ENCODE measurements at regions not wholly inside any gene's neighbourhood (a gene's known extent, or its start where the extent isn't known, plus 50 kb on each side); places are given as distances from the start of the nearest gene placed in this dataset.

- CTCF ChIA-PET: interaction anchor here (0.9 to 1.5 kb wide), 2 partner anchors 62 to 85 kb away, joined by 4 to 6 read pairs; no protein-coding TSS in a partner anchor
- intact Hi-C loops (cut with micrococcal nuclease): no loop called here
Observed at GRCh38 chr6:6781873-6782227, 193.3 kb downstream of the LY86 start.

GRCh38 chr6:6783721-6784120 is 195.2 kb downstream of the LY86 start:
- DNase-seq (ENCODE audit: low read depth, low spot score) (no peak), FAIRE-seq (no peak)
- peaks cover 0 to 5% of the 10 kb centered on the region in 2 experiments for H3K27me3 ChIP-seq (ENCODE audit: control insufficient read depth in 2 of 2, insufficient read depth in 2 of 2, low read length in 2 of 2)
- H3K36me3 ChIP-seq (ENCODE audit: control insufficient read depth in 2 of 2, extremely low read depth in 1 of 2, insufficient read depth in 2 of 2, low read length in 2 of 2): no peaks in the 10 kb centered on the region
- BruUV-seq (replicated peaks): no TSS peak
- no peak overlapping the region for H3K4me2 ChIP-seq (ENCODE audit: insufficient read depth, low read length)
- H3K4me1 ChIP-seq (ENCODE audit: control insufficient read depth, extremely low read depth, insufficient read depth, low read length): no peaks in the 10 kb centered on the region
- H3K79me2 ChIP-seq (ENCODE audit: control insufficient read depth, insufficient read depth, low read length): no peaks in the 10 kb centered on the region
- dilution Hi-C loops (cut with MboI; ENCODE audit: extremely low pct_ligation_motif_present, low sequenced_read_pairs) (no loop called here), intact Hi-C loops (cut with micrococcal nuclease) (no loop called here)
- ChIA-PET CTCF (interaction anchor here (0.6 to 1.0 kb wide), 4 partner anchors 24 to 455 kb away, joined by 3 to 6 read pairs (median 3); no protein-coding TSS in a partner anchor), POLR2A (no interaction called here)
- H3K9me1 ChIP-seq (replicated peaks; ENCODE audit: control insufficient read depth, extremely low read depth, insufficient read depth, low read length): no peaks in the 10 kb centered on the region
- no peaks in the 10 kb centered on the region for H3K9me3 ChIP-seq (replicated peaks; ENCODE audit: control insufficient read depth, insufficient read depth, low read length)
- no peak overlapping the region for H3K4me3 ChIP-seq (replicated peaks in 1 of 3; ENCODE audit: insufficient read depth in 1 of 3, low read depth in 1 of 3, low read length in 3 of 3)
- H3K9ac ChIP-seq (replicated peaks; ENCODE audit: extremely low read depth, insufficient read depth, low read length): no peak overlapping the region
- TF ChIP-seq JUN (IDR thresholded peaks at IDR 0.05; ENCODE audit: borderline replicate concordance, insufficient read depth, insufficient read length, low read depth) (no peak), MAX (IDR thresholded peaks at IDR 0.05; ENCODE audit: insufficient read depth, insufficient read length) (no peak), EZH2 (IDR thresholded peaks at IDR 0.05; ENCODE audit: borderline replicate concordance, low read depth, low read length, severe bottlenecking) (no peak), GATA2 (IDR thresholded peaks at IDR 0.05; ENCODE audit: insufficient read depth, insufficient read length, low read depth, low read length) (no peak), CTCF (IDR thresholded peaks at IDR 0.05; ENCODE audit: extremely low read depth in 1 of 2, insufficient read depth in 1 of 2, low read depth in 1 of 2, low read length in 2 of 2) (no peak), POLR2A (IDR thresholded peaks at IDR 0.05; ENCODE audit: low read depth, low read length) (no peak), POLR2AphosphoS5 (IDR thresholded peaks at IDR 0.05; ENCODE audit: insufficient read depth, low read depth, low read length) (no peak), MYC (IDR thresholded peaks at IDR 0.05; ENCODE audit: low read depth, low read length) (no peak), FOS (IDR thresholded peaks at IDR 0.05; ENCODE audit: borderline replicate concordance, insufficient read depth, low read length) (no peak)
- H2AFZ ChIP-seq (ENCODE audit: low read depth, low read length): no peak overlapping the region
- H3K27ac ChIP-seq (ENCODE audit: insufficient read depth, low read depth, low read length): no peak overlapping the region
- no peaks in the 10 kb centered on the region for H4K20me1 ChIP-seq (replicated peaks; ENCODE audit: control insufficient read depth, extremely low read depth, insufficient read depth, low read length)

More at GRCh38 chr6:6781873-6782227, 193.3 kb downstream of the LY86 start:
- no peaks in the 10 kb centered on the region for H4K20me1 ChIP-seq (replicated peaks; ENCODE audit: control insufficient read depth, extremely low read depth, insufficient read depth, low read length)
- no peak overlapping the region for H2AFZ ChIP-seq (ENCODE audit: low read depth, low read length)
- TF ChIP-seq EZH2 (IDR thresholded peaks at IDR 0.05; ENCODE audit: borderline replicate concordance, low read depth, low read length, severe bottlenecking) (no peak), JUN (IDR thresholded peaks at IDR 0.05; ENCODE audit: borderline replicate concordance, insufficient read depth, insufficient read length, low read depth) (no peak), FOS (IDR thresholded peaks at IDR 0.05; ENCODE audit: borderline replicate concordance, insufficient read depth, low read length) (no peak)
- no peaks in the 10 kb centered on the region for H3K4me1 ChIP-seq (ENCODE audit: control insufficient read depth, extremely low read depth, insufficient read depth, low read length)
- no peak for FAIRE-seq
- DNase-seq (ENCODE audit: low read depth, low spot score): no peak
- no peaks in the 10 kb centered on the region for H3K36me3 ChIP-seq (ENCODE audit: control insufficient read depth in 2 of 2, extremely low read depth in 1 of 2, insufficient read depth in 2 of 2, low read length in 2 of 2)
- H3K79me2 ChIP-seq (ENCODE audit: control insufficient read depth, insufficient read depth, low read length): no peaks in the 10 kb centered on the region
- BruUV-seq (replicated peaks): no TSS peak
- no peak overlapping the region for H3K4me3 ChIP-seq (replicated peaks in 1 of 3; ENCODE audit: insufficient read depth in 1 of 3, low read depth in 1 of 3, low read length in 3 of 3)
- no peak overlapping the region for H3K9ac ChIP-seq (replicated peaks; ENCODE audit: extremely low read depth, insufficient read depth, low read length)
- no peaks in the 10 kb centered on the region for H3K9me1 ChIP-seq (replicated peaks; ENCODE audit: control insufficient read depth, extremely low read depth, insufficient read depth, low read length)
- H3K4me2 ChIP-seq (ENCODE audit: insufficient read depth, low read length): no peak overlapping the region
- dilution Hi-C loops (cut with MboI; ENCODE audit: extremely low pct_ligation_motif_present, low sequenced_read_pairs): no loop called here
- H3K9me3 ChIP-seq (replicated peaks; ENCODE audit: control insufficient read depth, insufficient read depth, low read length): no peaks in the 10 kb centered on the region
- no peak overlapping the region for H3K27ac ChIP-seq (ENCODE audit: insufficient read depth, low read depth, low read length)
- H3K27me3 ChIP-seq (ENCODE audit: control insufficient read depth in 2 of 2, insufficient read depth in 2 of 2, low read length in 2 of 2): peaks cover under 1 to 4% of the 10 kb centered on the region in 2 experiments
- POLR2A ChIA-PET: no interaction called here
